HG02798 (cell line): ENCODE measurements at regions not wholly inside any gene's neighbourhood (a gene's known extent, or its start where the extent isn't known, plus 50 kb on each side); places are given as distances from the start of the nearest gene placed in this dataset.
A peak's percentile ranks its signal among the peaks of the same experiment; 100 is the strongest.

Experiments
- ATAC-seq: cut with Tn5 transposase; IDR thresholded peaks from one replicate; pipeline ENCODE4 v1.9.1; 2021; ENCODE audit warnings: mild to moderate bottlenecking; ENCODE audit not compliant: unreplicated experiment, poor library complexity

DNA sequence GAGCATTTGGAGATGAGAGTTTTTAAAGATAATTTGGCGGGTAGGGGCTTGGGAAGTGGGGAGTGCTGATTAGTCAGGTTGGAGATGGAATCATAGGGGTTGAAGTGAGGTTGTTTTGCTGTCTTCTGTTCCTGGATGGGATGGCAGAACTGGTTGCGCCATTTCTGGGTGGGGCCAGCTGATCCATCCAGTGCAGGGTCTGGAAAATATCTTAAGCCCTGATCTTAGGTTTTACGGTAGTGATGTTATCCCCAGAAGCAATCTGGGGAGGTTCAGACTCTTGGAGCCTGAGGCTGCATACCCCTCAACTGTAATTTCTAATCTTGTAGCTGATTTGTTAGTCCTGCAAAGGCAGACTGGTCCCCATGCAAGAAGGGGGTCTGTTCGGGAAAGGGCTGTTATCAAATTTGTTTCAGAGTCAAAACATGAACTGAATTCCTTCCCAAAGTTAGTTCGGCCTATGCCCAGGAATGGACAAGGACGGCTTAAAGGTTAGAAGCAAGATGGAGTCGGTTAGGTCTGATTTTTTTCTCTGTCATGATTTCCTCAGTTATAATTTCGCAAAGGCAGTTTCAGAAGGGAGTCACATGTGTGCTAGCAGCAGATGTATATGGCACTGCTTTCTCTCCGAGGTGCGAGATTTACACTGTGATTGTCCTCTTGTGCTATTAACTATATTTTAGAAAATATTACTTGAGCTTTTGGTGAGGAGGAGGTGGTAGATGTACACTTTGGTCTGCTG, 540.4 kb downstream of the EDEM1 start:
- ATAC-seq: no peak

DNA sequence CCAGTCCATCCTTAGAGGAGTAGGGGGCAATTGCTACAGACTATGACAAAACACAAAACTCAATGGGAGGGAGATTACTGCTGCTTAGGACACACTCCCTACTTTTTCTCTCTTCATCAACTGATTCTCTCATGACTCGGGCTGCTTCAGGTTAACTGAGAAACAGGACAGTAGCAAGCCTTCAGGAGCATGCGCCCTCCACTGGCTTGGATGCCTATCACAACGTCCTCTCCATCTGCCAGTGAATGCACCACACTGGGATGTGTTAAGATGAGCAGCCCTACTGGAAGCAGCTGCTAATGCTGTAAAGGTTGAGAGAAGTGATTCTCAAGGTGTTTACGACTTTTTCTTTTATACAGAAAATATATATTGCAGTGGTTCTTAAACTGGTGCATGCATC, 542.3 kb downstream of the EDEM1 start:
- no peak for ATAC-seq

DNA sequence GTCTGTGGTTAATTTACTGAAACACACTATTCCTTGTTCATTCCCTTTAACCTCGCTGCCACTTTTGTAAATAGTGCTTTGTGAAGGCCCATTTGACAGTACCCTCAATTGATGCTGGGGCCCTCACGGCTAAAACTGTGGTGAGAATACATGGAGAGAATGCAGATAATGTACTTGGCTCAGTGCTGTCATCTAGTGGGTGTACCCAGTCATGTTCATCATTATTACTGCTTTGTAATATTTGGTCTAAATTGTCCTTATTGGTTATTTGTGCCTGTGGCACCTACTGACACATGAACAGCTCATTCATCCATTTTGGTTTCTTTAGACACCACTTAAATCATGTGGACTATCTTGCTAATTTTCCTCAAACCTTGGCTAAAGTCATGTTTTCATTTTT, 543.6 kb downstream of the EDEM1 start:
- ATAC-seq: no peak

DNA sequence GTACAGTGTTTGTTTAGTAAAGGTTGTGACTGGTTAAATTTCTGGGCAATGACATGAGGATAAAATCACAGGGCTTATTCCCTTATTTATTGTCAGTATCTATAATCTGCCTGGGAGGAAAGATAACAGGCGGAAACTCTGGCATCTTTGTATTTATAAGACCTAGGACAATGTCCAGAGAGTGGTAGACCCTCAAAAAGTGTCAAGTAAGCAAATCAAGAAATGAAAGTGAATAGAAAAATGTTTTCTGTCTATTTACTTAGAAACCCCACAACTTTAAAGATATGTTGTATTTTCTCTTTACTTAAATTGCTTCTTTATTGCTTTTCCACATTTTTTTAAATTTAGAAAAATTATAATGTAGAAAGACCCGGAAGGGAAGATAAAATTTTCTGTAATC, 544.6 kb downstream of the EDEM1 start:
- no peak for ATAC-seq

DNA sequence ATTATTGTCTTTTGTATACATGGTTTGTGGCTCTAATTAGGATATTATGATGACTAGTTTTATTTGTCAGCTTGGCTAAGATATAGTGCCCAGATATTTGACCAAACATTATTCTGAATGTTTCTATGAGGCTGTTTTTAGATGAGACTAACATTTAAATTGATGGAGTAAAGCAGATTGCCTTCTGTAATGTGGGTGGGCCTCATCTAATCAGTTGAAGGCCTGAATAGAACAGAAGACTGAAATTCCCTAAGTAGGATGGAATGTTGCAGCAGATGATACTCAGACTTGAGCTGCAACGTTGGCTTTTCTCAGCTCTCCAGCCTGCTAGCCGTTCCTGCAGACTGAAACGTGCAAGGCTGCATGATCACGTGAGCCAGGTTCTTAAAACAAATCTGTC, 546.5 kb downstream of the EDEM1 start:
- no peak for ATAC-seq

DNA sequence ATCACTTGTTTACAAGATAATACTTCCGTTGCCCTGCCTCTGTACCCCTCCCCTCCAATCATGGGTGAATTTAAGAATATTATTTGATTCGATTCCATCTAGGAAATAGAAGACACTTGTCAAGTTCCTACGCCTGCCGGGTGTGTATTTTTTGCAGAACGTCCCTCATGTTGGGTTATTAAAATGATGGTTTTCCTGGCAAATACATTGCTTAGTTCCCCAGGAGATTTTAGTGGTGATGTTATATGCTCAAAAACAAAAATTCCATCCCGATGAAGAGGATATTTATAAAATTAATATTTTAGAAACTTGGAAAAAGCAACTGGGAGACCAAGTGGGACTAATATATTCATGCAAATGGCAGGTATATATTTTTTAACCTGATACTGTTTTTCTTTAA, 548.4 kb downstream of the EDEM1 start:
- no peak for ATAC-seq

DNA sequence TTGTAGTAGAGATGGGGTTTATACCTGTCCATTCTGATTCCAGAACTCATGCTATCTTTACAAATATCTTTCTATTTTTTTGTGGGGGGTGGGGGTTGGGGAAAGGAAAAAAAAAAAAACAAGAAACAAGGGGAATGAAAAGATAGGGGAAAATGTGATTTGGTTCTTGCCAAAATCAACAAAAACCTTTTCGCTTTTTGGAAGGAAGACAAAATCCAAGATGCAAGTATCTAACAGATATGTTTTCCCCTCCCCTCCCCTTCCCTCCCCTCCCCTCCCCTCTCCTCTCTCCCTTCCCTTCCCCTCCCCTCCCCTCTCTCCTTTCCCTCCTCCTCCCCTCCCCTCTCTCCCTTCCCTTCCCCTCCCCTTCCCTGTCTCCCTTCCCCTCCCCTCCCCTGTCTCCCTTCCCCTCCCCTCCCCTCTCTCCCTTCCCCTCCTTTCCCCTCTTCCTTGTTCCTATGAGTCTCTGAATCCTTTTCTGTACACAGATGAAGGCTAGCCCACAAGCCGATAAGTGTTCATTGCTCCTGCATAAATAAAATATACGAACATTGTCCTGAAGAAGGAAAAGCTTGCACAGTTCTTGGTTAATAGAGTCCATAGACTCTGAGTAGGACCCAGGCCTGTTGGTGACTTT, 551.9 kb downstream of the EDEM1 start:
- ATAC-seq: no peak

DNA sequence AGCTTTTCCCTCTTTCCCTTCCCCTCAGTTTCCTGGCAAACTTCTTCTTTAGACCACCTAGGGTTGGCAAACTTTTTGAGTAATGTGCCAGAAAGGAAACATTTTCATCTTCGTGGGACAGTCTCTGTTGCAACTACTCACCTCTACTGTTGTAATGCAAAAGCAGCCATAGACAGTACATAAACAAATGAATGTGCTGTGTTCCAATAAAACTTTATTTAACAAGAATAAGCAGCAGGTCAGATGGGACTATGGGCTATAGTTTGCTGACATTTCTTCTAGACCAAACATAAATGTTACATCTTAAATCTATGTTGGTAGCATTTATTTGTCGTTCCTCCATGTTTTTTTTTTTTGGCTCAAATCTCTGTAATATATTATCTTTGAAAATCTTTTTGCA, 552.4 kb downstream of the EDEM1 start:
- no peak for ATAC-seq

DNA sequence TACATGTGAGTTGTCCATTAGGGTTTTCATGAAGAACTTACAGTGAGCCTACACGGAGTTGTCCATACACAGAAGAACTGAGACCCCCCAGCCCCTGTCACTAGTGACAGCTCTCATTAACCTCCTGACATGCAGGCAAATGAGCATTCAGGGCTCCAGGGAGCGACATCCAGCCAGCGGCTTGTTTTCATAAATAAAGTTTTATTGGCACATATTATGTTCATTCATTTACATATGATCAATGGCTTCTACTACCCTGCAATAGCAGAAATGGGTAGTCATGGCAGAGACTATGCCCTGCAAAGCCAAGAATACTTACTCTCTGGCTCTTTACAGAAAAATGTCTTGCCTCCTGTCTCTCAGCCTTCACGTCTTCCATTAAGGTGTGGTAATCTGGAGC, 553.5 kb downstream of the EDEM1 start:
- ATAC-seq: no peak

DNA sequence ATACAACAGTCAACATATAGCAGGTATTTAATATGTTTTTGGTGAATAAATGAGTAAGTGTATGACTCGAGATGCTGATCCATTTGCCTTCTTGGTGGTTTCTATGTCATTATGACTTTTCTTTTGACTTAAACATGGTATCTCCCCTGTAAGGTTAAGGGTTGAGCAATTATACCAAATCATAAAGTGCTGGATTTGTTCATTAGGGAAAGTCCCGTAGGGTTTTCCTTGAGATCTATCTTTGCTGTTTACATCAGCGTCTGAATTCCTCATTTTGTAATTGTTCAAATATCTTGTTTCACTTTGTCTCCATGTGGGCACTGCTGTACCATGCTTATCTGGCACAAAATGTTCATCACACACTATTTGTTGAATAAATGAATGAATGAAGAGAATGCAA, 562.6 kb downstream of the EDEM1 start:
- no peak for ATAC-seq

DNA sequence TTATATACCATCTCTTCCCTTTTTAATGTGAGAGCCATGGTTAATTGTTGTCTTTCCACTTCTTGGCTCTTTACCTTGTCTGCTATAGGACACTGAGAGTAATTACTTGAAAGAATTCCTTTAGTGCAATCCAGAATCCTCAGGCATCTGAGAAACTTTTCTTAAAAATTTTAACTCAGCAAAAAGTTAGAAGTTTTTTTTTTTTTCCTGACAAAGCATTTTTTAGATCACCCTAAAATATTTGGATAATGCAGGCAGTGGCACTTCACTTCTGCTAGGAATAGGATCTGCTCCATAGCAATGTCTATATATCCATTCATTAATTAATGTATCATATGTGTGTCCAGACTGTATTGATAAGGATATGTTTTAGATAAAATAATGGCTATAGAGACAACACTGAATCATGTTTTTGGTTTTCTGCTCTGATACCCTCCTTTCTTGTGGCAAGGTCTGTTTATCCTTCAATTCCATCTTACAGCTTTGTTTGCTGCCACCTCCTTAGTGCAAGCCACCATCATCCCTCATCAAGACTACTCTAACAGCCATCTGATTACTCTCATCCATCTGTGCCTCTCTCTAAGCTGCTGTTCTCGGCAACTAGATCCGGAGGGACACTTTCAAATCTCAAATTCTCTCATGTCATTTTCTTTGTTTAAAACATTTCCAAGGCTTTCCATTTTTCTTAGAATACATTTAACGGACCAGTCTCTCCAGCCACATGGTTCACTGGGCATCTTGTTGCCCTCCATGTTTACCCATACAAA, 563.5 kb downstream of the EDEM1 start:
- ATAC-seq: no peak

DNA sequence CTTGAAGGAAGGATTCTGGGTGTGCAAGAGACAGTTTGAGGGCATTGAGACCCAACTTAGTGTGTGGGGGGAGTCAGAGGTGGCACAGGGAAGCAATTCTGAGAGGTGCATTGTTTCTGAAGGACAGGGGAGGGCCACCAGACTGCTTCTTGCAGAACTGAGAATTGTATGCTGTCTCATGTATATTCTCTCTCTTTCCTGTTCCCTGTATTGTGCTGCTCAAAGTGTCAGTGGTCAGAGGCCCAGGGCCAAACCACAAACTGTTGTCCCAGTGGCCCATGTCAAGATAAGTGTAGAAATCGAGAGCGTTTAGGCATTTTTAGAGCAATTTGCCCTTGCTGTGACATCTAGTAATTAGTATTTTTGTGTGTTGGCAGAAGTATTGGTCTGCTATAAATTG, 567.1 kb downstream of the EDEM1 start:
- peak; percentile 57 for ATAC-seq

DNA sequence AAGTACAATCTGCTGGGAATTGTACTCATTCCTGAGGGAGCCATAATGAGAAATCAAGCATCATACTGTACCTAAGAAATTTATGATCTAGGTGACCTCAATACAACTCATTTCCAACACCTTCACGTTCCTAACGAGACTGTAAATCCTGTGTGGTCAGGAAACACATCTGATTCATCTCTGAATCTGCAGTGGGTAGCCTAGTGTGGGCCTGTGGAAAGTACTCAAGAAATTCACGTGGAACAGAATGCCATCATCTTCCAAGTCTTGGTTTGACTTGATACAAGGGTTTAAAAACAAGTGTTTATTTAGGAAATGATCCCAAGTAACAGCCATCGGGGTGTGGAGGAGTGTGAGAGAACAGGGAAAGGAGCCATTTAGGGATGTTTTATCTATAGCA, 568.9 kb downstream of the EDEM1 start:
- no peak for ATAC-seq

DNA sequence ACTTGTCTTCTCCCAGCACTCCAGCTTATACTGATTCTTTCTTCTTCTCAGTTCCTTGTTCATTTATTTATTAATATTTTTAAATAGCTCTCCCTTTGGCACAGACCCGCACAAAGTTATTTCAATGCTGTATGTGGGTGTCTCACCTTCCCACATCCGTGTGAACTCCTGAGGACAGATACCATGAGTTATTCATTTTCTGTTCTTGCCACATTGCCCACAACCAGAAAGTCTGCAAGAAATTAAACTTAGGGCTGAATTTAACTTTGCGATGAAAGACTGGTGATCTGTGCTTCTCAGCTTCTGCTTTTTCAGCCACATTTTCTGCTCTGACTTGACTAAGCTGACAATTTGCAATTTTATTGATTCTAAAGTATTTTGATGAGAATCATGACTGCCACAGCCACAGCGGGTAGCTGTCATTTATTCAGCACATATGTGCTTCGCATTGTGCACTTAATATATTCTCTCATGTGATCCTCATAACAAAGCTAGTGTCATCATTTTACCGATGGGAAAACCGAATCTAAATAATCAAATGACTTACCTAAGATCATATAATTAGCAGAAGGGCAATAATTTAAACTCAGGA, 569.8 kb downstream of the EDEM1 start:
- no peak for ATAC-seq

DNA sequence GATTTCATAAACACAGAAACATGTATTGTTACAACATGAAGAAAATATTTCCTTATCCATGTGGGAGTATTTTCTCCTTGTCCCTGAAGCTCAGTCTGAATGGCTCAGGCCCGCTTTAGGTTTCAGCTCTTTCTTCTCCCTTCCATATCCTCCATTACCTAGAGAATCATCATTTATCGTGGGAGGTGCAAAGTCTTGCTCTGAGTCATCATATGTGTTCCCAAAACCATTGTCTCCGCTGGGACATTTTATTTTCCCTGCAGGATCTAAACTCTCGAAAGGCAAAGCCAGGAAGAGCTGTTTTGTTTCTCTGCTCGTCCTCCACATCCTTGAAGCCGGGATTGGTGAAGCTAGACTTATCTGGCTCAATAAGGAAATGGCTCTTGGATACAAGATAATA, 571.2 kb downstream of the EDEM1 start:
- ATAC-seq: no peak

DNA sequence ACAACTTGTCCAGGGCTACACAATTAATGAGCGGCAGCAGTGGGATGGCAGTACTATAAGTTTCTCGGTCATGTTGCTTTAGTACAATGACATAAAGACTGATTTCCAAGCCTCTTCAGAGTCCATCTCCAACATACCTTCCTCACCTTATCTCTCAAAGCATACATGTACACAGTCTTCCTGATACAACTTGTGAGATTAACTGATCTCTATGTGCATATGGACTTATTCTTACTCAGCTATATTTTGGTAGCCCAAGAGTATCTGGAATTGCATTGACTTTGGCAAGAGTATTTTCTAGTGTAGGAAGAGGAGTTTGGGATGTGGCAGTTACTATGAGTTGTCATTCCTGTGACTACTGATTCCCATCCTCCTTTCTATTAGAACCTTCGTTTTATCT, 575.0 kb downstream of the EDEM1 start:
- ATAC-seq: no peak

DNA sequence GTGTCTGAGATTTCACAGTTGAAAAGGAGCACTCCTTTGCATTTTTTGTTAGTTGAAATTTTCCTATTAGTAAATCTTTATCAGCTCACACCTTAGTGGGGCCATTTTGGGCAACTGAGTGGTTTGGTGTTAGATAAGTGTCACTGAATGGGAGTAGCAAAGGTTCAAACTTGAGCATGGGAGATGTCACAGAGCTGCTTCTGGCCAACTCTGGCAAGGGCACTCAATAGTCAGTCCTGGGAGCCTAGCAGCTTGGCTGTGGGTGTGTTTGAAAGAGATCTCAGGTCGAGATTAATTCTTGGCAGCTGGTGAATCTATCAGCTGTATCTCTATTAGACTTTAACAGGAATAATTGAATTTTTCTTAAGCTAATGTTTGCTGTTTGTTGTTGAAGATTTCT, 579.3 kb downstream of the EDEM1 start:
- ATAC-seq: no peak

DNA sequence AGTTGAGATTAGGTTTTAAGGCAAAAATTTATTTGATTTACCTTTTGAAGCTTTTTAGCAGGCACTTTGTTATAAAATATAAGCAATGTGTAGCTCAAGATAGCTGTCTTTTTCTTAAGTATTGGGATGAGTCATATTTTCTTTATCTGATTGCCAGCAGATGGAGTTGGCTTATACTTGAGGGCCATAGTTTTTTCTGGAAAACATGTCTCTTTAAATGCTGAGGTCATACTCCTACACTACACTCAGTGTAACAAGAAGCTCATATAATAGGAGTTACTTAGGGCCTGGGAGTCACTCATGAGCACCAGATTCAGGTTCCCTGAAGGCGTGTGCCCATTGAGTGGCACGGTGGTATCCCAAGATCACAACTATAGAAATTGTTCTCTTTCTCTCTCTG, 579.8 kb downstream of the EDEM1 start:
- no peak for ATAC-seq

DNA sequence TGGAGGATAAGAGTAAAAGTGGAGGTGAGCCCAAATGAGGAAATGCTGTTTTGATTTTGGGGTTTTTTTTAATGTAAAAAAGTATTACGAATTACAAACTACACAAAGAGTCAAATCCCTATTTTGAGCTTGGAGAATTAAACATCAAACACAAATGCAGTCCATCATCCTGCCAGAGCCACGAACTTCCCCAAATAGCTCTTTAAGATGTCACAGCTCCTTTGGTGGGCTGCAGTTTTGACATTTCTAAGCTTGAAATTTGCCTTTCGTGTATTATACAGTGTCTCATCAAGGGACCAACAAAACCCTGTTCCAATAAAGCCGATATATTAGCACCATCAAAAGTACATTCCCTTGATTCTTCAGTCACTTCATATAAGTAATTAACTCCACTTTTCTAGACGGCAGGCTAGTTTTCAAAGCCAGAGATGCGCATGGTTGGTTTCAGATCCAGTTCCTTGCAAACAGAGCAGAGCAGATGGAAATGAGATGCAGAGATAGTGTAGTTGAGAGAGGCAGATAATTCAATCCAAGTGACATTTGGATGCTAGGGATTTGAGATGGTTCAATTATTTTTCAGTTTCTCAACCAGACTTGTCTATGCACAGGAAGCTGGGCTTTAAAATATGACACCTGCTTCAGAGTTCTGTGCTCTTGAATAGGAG, 580.9 kb downstream of the EDEM1 start:
- no peak for ATAC-seq

DNA sequence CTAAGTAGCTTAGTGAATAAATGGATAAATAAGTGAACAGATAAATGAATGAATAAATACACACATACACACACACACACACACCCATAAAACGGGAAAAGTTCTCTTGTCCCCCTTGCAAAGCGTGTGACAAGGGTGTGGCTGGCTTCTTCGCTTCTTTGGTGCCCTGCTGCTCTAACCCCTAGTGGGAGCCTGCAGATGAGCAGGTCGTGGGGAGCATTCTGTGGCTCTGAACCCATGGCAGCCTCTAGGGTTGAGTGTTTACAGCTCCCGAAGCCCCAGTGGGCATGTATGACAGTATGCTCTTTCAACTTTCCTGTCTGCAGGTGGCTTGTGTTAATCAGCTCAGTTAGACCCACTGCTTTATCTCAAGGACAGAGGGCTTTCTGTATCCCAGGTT, 582.3 kb downstream of the EDEM1 start:
- no peak for ATAC-seq

DNA sequence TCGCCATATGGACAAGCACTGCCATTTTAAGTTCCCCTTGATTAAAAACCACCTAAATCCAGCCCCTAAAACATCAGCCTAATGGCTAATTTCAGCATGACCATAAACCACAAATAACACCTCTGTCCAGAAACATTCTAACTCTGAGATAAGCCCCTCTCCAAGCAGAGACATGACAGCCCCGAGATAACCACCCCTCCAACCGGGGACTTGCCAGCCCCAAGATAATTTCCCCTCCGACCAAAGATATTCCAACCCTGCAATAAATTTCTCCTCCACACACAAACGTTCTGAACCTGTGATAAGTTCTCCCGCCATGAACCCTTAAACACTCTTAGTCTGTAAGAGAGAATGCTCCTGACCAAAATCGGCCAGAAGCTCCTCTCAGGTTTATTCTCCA, 586.8 kb downstream of the EDEM1 start:
- ATAC-seq: no peak
